IMR-90 (cell line): ENCODE measurements at regions not wholly inside any gene's neighbourhood (a gene's known extent, or its start where the extent isn't known, plus 50 kb on each side); places are given as distances from the start of the nearest gene placed in this dataset.

Source experiments
- ATAC-seq: fragments of 200-7000 bp; cut with Tn5 transposase; 2 replicates; pipeline ENCODE4 v1.9.1; 2020; ENCODE audit warnings: low read depth, mild to moderate bottlenecking, moderate library complexity
- BruUV-seq: library from RNA; stranded (reverse); fragments of 400-500 nt; replicated peaks from 2 replicates; lab custom pipeline; 2021; lab: Mats Ljungman, UMichigan
- CTCF ChIA-PET: fragments of 300-600 bp; formaldehyde crosslinking; extraction: SDS; loops from one replicate; lab custom pipeline; 2021; ENCODE audit warnings: antibody characterized with exemption; lab: Yijun Ruan, JAX
- POLR2A ChIA-PET: fragments of 300-600 bp; sonication (Branson Sonifier 250); formaldehyde crosslinking; loops from one replicate; lab custom pipeline; 2022; ENCODE audit warnings: antibody characterized with exemption; ENCODE audit not compliant: unreplicated experiment; lab: Charles Lee
- DNase-seq: peaks from one replicate; pipeline ENCODE4 v3.0.0; 2013
- H2AFZ ChIP-seq: replicated peaks from 2 replicates; pipeline ENCODE3; 2013; ENCODE audit warnings: low read length, mild to moderate bottlenecking; ENCODE audit not compliant: poor library complexity
- H2AK5ac ChIP-seq: 2 replicates; pipeline ENCODE4 v1.6.1; 2013; ENCODE audit warnings: low read depth, low read length, inconsistent platforms
- H2AK9ac ChIP-seq: replicated peaks from 2 replicates; pipeline ENCODE3; 2013; ENCODE audit warnings: mild to moderate bottlenecking, low read depth, low read length, moderate library complexity; ENCODE audit not compliant: poor library complexity
- H2BK120ac ChIP-seq: 2 replicates; pipeline ENCODE4 v1.6.1; 2013; ENCODE audit warnings: low read depth, low read length, inconsistent platforms
- H2BK15ac ChIP-seq: 3 replicates; pipeline ENCODE4 v1.6.1; 2013; ENCODE audit warnings: low read depth, low read length, inconsistent platforms
- H2BK20ac ChIP-seq: 2 replicates; pipeline ENCODE4 v1.6.1; 2013; ENCODE audit warnings: low read depth, mild to moderate bottlenecking, inconsistent platforms, low read length, moderate library complexity
- H2BK5ac ChIP-seq: 2 replicates; pipeline ENCODE4 v1.6.1; 2013; ENCODE audit warnings: mild to moderate bottlenecking, low read depth, low read length, inconsistent platforms; ENCODE audit not compliant: poor library complexity, severe bottlenecking
- H3K14ac ChIP-seq: replicated peaks from 2 replicates; pipeline ENCODE4 v1.6.1; 2013; ENCODE audit warnings: low read depth, low read length, inconsistent platforms
- H3K18ac ChIP-seq: 2 replicates; pipeline ENCODE4 v1.6.1; 2013; ENCODE audit warnings: low read depth, low read length, control low read depth
- H3K23ac ChIP-seq: 2 replicates; pipeline ENCODE4 v1.6.1; 2013; ENCODE audit warnings: low read depth, low read length, inconsistent platforms
- H3K27ac ChIP-seq: 2 replicates; pipeline ENCODE4 v1.5.1; 2013; ENCODE audit warnings: mild to moderate bottlenecking, control low read depth, low read length; ENCODE audit not compliant: insufficient read depth
- H3K27me3 ChIP-seq: 2 replicates; pipeline ENCODE4 v1.6.1; 2013; ENCODE audit warnings: low read length; ENCODE audit not compliant: control insufficient read depth, insufficient read depth
- H3K36me3 ChIP-seq: 2 replicates; pipeline ENCODE4 v1.6.1; 2013; ENCODE audit warnings: low read length, mixed read lengths; ENCODE audit not compliant: control insufficient read depth, insufficient read depth
- H3K4ac ChIP-seq: 2 replicates; pipeline ENCODE4 v1.6.1; 2013; ENCODE audit warnings: low read depth, low read length, inconsistent platforms
- H3K4me1 ChIP-seq: 2 replicates; pipeline ENCODE4 v1.6.1; 2013; ENCODE audit warnings: low read length, mixed read lengths; ENCODE audit not compliant: control insufficient read depth, insufficient read depth
- H3K4me2 ChIP-seq: 2 replicates; pipeline ENCODE4 v1.6.1; 2013; ENCODE audit warnings: low read depth, mild to moderate bottlenecking, control low read depth, low read length, moderate library complexity
- H3K4me3 ChIP-seq: 2 replicates; pipeline ENCODE4 v1.5.1; 2013; ENCODE audit warnings: low read depth, mild to moderate bottlenecking, control low read depth, low read length, moderate library complexity; ENCODE audit not compliant: insufficient read depth
- H3K56ac ChIP-seq: 2 replicates; pipeline ENCODE4 v1.6.1; 2013; ENCODE audit warnings: low read length, inconsistent platforms; ENCODE audit not compliant: insufficient read depth; ENCODE audit errors: extremely low read depth
- H3K79me1 ChIP-seq, 2 experiments: 2 replicates each; pipeline ENCODE4 v1.6.1; 2013; ENCODE audit warnings: low read length in 2 of 2, inconsistent platforms in 1 of 2, low read depth in 1 of 2
- H3K9ac ChIP-seq: 2 replicates; pipeline ENCODE4 v1.6.1; 2013; ENCODE audit warnings: low read depth, low read length, control low read depth
- H3K9me1 ChIP-seq: 2 replicates; pipeline ENCODE4 v1.6.1; 2013; ENCODE audit warnings: low read length, inconsistent platforms; ENCODE audit not compliant: insufficient read depth
- H3K9me3 ChIP-seq: 2 replicates; pipeline ENCODE4 v1.6.1; 2013; ENCODE audit warnings: low read length; ENCODE audit not compliant: control insufficient read depth, insufficient read depth
- H4K20me1 ChIP-seq: 2 replicates; pipeline ENCODE4 v1.6.1; 2013; ENCODE audit warnings: low read length, inconsistent platforms; ENCODE audit not compliant: insufficient read depth
- H4K5ac ChIP-seq: 2 replicates; pipeline ENCODE4 v1.6.1; 2013; ENCODE audit warnings: mild to moderate bottlenecking, low read depth, low read length, control low read depth
- H4K8ac ChIP-seq, 2 experiments: 2 replicates each; pipeline ENCODE4 v1.6.1; 2013; ENCODE audit warnings: low read depth in 2 of 2, low read length in 2 of 2, control low read depth in 1 of 2, inconsistent platforms in 1 of 2
- H4K91ac ChIP-seq: 2 replicates; pipeline ENCODE4 v1.6.1; 2013; ENCODE audit warnings: low read depth, low read length, inconsistent platforms; ENCODE audit not compliant: insufficient read depth
- BHLHE40 ChIP-seq: fragments of 150-350 bp; IDR thresholded peaks from 2 replicates; pipeline ENCODE4 v1.6.1; 2016; ENCODE audit warnings: mild to moderate bottlenecking, low read depth, low read length
- CHD1 ChIP-seq: IDR thresholded peaks from 2 replicates; pipeline ENCODE4 v1.6.1; 2012; ENCODE audit warnings: low read depth, low read length, improper control_type of control experiment
- MXI1 ChIP-seq: IDR thresholded peaks from 2 replicates; pipeline ENCODE4 v1.6.1; 2012; ENCODE audit warnings: low read depth, mild to moderate bottlenecking, low read length, moderate library complexity, borderline replicate concordance
- NFE2L2 ChIP-seq: fragments of 150-350 bp; IDR thresholded peaks from 2 replicates; pipeline ENCODE4 v1.6.1; 2016; ENCODE audit warnings: low read depth, mild to moderate bottlenecking, low read length
- RCOR1 ChIP-seq: IDR thresholded peaks from 2 replicates; pipeline ENCODE4 v1.6.1; 2012; ENCODE audit warnings: mild to moderate bottlenecking, low read length, improper control_type of control experiment; ENCODE audit not compliant: insufficient replicate concordance
- SMC3 ChIP-seq: fragments of 150-350 bp; IDR thresholded peaks from 2 replicates; pipeline ENCODE4 v1.6.1; 2016; ENCODE audit warnings: low read depth, mild to moderate bottlenecking, antibody characterized with exemption, low read length, moderate library complexity
- WGBS, 2 experiments: methylation state at CpG; one replicate each; pipeline versions ENCODE4 v1.1.5 to v1.1.7; 2013; ENCODE audit warnings: missing lambda C conversion rate in 2 of 2; ENCODE audit not compliant: insufficient read length in 1 of 2; ENCODE audit errors: extremely low coverage in 2 of 2; 5-methylcytosine and 5-hydroxymethylcytosine counted together
- dilution Hi-C: fragments of 300-500 bp; cut with HindIII; formaldehyde crosslinking; loops from one replicate; pipeline ENCODE4 v1.14.3; 2018; ENCODE audit warnings: low sequenced_read_pairs; ENCODE audit not compliant: unreplicated experiment
- in situ Hi-C: fragments of 300-500 bp; cut with MboI; formaldehyde crosslinking; loops from 3 replicates; pipeline ENCODE4 v1.14.3; 2019; ENCODE audit warnings: low sequenced_read_pairs, inconsistent platforms, mixed read lengths
- intact Hi-C: fragments of 100-400 bp; cut with micrococcal nuclease; formaldehyde crosslinking; loops from 2 replicates; pipeline ENCODE4 v1.10.0; 2022

DNA sequence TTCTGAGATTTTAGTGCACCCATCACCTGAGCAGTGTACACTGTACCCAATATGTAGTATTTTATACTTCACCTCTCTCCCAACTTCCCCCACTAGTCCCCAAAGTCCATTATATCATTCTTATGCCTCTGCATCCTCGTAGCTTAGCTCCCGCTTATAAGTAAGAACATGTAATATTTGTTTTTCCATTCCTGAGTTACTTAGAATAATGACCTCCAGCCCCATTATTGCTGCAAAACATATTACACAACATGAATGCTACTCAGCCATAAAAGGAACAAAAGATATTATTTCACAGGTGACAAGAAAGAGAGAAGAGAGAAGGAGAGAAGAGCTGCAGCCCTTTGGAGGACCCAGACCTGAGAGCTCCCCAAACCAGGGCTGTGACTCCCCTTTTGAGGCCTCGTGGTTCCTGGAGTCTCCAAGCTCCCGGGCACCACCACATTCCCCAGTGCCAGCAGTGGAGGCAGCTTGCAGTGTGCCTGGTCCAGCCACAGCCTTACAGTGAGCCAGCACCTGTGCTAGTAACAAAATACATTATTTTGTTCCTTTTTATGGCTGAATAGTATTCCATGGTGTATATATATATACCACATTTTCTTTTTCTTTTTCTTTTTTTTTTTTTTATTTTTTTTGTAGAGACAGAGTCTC lies 194.5 kb upstream of the DAB2 start:
- dilution Hi-C loops: no loop called here
- ATAC-seq: no peak
- Histone ChIP-seq H3K9me1 (no peaks in the 10 kb centered on the region), H2AFZ (no peak overlapping the region), H3K56ac (no peak overlapping the region), H3K23ac (no peak overlapping the region), H2BK5ac (no peak overlapping the region), H3K27ac (no peak overlapping the region), H3K4me1 (no peaks in the 10 kb centered on the region), H3K9ac (no peak overlapping the region), H2BK120ac (no peak overlapping the region), H2AK5ac (no peak overlapping the region), H3K79me1 (no peaks in the 10 kb centered on the region), H2AK9ac (no peak overlapping the region), H3K18ac (no peak overlapping the region), H3K4me3 (no peak overlapping the region), H4K5ac (no peak overlapping the region), H3K14ac (no peak overlapping the region), H2BK20ac (no peak overlapping the region), H4K91ac (no peak overlapping the region), H4K20me1 (no peaks in the 10 kb centered on the region), H3K9me3 (no peaks in the 10 kb centered on the region), H4K8ac (no peak overlapping the region), H3K36me3 (no peaks in the 10 kb centered on the region), H2BK15ac (no peak overlapping the region), H3K4me2 (no peak overlapping the region), H3K27me3 (no peaks in the 10 kb centered on the region; the same call in none of the 2 replicates), H3K4ac (no peak overlapping the region)
- BruUV-seq: no TSS peak
- ChIA-PET CTCF (no interaction called here), POLR2A (no interaction called here)
- intact Hi-C loops: no loop called here
- WGBS, 2 experiments: no CpG with 5 or more reads among the region's 4 CpGs
- TF ChIP-seq BHLHE40 (no peak), CHD1 (no peak), SMC3 (no peak), NFE2L2 (no peak), RCOR1 (no peak), MXI1 (no peak)
- in situ Hi-C loops: no loop called here
- no peak for DNase-seq
